ENCODE measurements at regions not wholly inside any gene's neighbourhood (a gene's known extent, or its start where the extent isn't known, plus 50 kb on each side); places are given as distances from the start of the nearest gene placed in this dataset.

GRCh38 chr1:30449428-30450147, 273.8 kb downstream of the MATN1 start:
- no peaks in the 10 kb centered on the region for H3K36me3 ChIP-seq (ENCODE audit: control insufficient read depth, insufficient read depth, low read length)
- no peaks in the 10 kb centered on the region for H3K27me3 ChIP-seq (ENCODE audit: control insufficient read depth, insufficient read depth, low read length)
- H3K4me3 ChIP-seq (ENCODE audit: low read depth, low read length): no peak overlapping the region
- no peak for DNase-seq (ENCODE audit: low read depth)
- TF ChIP-seq CTCF (IDR thresholded peaks at IDR 0.05; ENCODE audit: insufficient read depth, low read length, poor library complexity, severe bottlenecking): no peak

DNA sequence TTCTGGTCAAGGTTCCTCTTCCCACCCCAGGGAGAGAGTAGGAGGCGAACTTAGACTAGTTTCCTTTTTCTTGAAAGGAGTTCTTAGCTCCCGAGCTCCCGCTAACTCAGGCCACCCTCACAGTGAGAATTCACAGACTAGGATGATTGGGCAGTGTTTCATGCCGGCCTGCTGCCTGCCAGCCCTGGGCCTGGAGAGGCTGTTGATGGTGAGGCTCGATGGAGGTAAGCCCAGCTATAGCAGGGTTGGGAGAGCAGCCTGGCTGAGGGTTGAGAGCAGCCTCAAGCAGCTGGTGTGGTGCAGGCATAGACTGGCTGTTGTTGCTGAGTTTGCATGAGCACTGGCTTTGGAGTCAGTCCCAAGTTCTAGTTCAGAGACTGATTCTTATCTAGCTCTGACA, 274.4 kb downstream of the MATN1 start:
- no peak for DNase-seq (ENCODE audit: low read depth)
- H3K36me3 ChIP-seq (ENCODE audit: control insufficient read depth, insufficient read depth, low read length): no peaks in the 10 kb centered on the region
- TF ChIP-seq CTCF (IDR thresholded peaks at IDR 0.05; ENCODE audit: insufficient read depth, low read length, poor library complexity, severe bottlenecking): no peak

GRCh38 chr1:30447701-30448100, 275.7 kb downstream of the MATN1 start:
- DNase-seq (ENCODE audit: low read depth): no peak
- Histone ChIP-seq H3K4me3 (ENCODE audit: low read depth, low read length) (no peak overlapping the region), H3K36me3 (ENCODE audit: control insufficient read depth, insufficient read depth, low read length) (no peaks in the 10 kb centered on the region), H3K27me3 (ENCODE audit: control insufficient read depth, insufficient read depth, low read length) (no peaks in the 10 kb centered on the region)
- TF ChIP-seq CTCF (IDR thresholded peaks at IDR 0.05; ENCODE audit: insufficient read depth, low read length, poor library complexity, severe bottlenecking): no peak

More for the DNA sequence above, 274.4 kb downstream of the MATN1 start:
- Histone ChIP-seq H3K27me3 (ENCODE audit: control insufficient read depth, insufficient read depth, low read length) (no peaks in the 10 kb centered on the region), H3K4me3 (ENCODE audit: low read depth, low read length) (no peak overlapping the region)

GRCh38 chr1:30447080-30447479, 276.3 kb downstream of the MATN1 start:
- no peak for DNase-seq (ENCODE audit: low read depth)
- Histone ChIP-seq H3K36me3 (ENCODE audit: control insufficient read depth, insufficient read depth, low read length) (no peaks in the 10 kb centered on the region), H3K4me3 (ENCODE audit: low read depth, low read length) (no peak overlapping the region), H3K27me3 (ENCODE audit: control insufficient read depth, insufficient read depth, low read length) (no peaks in the 10 kb centered on the region)
- no peak for TF ChIP-seq CTCF (IDR thresholded peaks at IDR 0.05; ENCODE audit: insufficient read depth, low read length, poor library complexity, severe bottlenecking)

GRCh38 chr1:30446508-30446907, 276.9 kb downstream of the MATN1 start:
- no peaks in the 10 kb centered on the region for H3K36me3 ChIP-seq (ENCODE audit: control insufficient read depth, insufficient read depth, low read length)
- H3K27me3 ChIP-seq (ENCODE audit: control insufficient read depth, insufficient read depth, low read length): no peaks in the 10 kb centered on the region
- no peak for DNase-seq (ENCODE audit: low read depth)
- TF ChIP-seq CTCF (IDR thresholded peaks at IDR 0.05; ENCODE audit: insufficient read depth, low read length, poor library complexity, severe bottlenecking): no peak
- no peak overlapping the region for H3K4me3 ChIP-seq (ENCODE audit: low read depth, low read length)

DNA sequence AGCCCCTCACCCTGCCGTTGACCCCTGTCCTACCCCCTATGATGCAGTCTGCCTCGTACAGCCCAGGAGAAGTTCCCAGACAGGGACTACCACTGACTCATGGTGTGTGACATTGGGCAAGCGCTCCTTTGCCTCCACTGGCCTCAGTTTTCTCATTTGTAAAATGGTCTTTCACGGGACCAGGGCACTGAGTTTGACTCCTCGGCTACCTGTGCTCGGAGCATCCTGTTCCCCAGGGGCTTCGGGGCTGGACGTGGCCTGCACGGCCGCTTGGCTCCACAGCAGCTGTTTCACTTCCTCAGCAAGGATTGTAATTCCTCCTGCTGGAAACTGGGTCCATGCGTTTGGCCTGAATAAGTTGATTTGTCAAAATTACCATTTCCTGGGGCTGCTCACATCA, 277.3 kb downstream of the MATN1 start:
- no peaks in the 10 kb centered on the region for H3K27me3 ChIP-seq (ENCODE audit: control insufficient read depth, insufficient read depth, low read length)
- DNase-seq (ENCODE audit: low read depth): no peak
- no peak for TF ChIP-seq CTCF (IDR thresholded peaks at IDR 0.05; ENCODE audit: insufficient read depth, low read length, poor library complexity, severe bottlenecking)
- no peak overlapping the region for H3K4me3 ChIP-seq (ENCODE audit: low read depth, low read length)
- no peaks in the 10 kb centered on the region for H3K36me3 ChIP-seq (ENCODE audit: control insufficient read depth, insufficient read depth, low read length)

All from kidney epithelial cell (primary cell).